CD4-positive, alpha-beta T cell (primary cell): ENCODE measurements at regions not wholly inside any gene's neighbourhood (a gene's known extent, or its start where the extent isn't known, plus 50 kb on each side); places are given as distances from the start of the nearest gene placed in this dataset.
"Not testable (repeated sequence)": the region's sequence is repeated elsewhere in the genome, so short reads cannot be mapped to it uniquely, and the experiment has no call there.

Experiments
- ATAC-seq: fragments of 200-7000 bp; cut with Tn5 transposase; one replicate; pipeline ENCODE4 v1.10.0; 2022; ENCODE audit warnings: mild to moderate bottlenecking; ENCODE audit not compliant: poor library complexity
- CTCF ChIA-PET: fragments of 350-600 bp; sonication (Branson Sonifier 250); formaldehyde crosslinking; loops from one replicate; lab custom pipeline; 2021; ENCODE audit warnings: antibody characterized with exemption, inconsistent platforms; lab: Charles Lee
- POLR2A ChIA-PET: fragments of 350-600 bp; sonication (Branson Sonifier 250); formaldehyde crosslinking; loops from one replicate; lab custom pipeline; 2021; ENCODE audit warnings: antibody characterized with exemption, inconsistent platforms; lab: Charles Lee
- DNase-seq, 14 experiments: peaks; one replicate each; pipeline ENCODE4 v3.0.0-alpha.2; 2013 to 2020; ENCODE audit warnings: mixed read lengths in 2 of 14
- H3K27ac ChIP-seq, 2 donors: one replicate each; pipeline versions ENCODE4 v1.5.1 to v1.7.0; 2013; ENCODE audit warnings: low read length in 2 of 2, low read depth in 1 of 2, mild to moderate bottlenecking in 1 of 2
- H3K27me3 ChIP-seq, 2 experiments: 1 replicate in 1 of 2; 2 replicates in 1 of 2; pipeline versions ENCODE4 v1.6.1 to v1.7.0; 2013; ENCODE audit warnings: low read length in 2 of 2, control low read depth in 1 of 2, mild to moderate bottlenecking in 1 of 2, moderate library complexity in 1 of 2; ENCODE audit not compliant: insufficient read depth in 2 of 2, control insufficient read depth in 1 of 2
- H3K36me3 ChIP-seq: one replicate; pipeline ENCODE4 v1.6.1; 2013; ENCODE audit warnings: low read length, control low read depth; ENCODE audit not compliant: insufficient read depth
- H3K4me1 ChIP-seq: one replicate; pipeline ENCODE4 v1.6.1; 2013; ENCODE audit warnings: low read length, control low read depth; ENCODE audit not compliant: insufficient read depth
- H3K4me3 ChIP-seq: one replicate; pipeline ENCODE4 v1.5.1; 2013; ENCODE audit warnings: mild to moderate bottlenecking, low read length, moderate library complexity
- H3K9me3 ChIP-seq, 2 experiments: 1 replicate in 1 of 2; 2 replicates in 1 of 2; pipeline versions ENCODE4 v1.6.1 to v1.7.0; 2013; ENCODE audit warnings: low read length in 2 of 2, mild to moderate bottlenecking in 2 of 2, control low read depth in 1 of 2, moderate library complexity in 1 of 2; ENCODE audit not compliant: control insufficient read depth in 1 of 2, insufficient read depth in 1 of 2
- H3K27ac Mint-ChIP-seq: one replicate; pipeline ENCODE4 v1.8.0; 2020; ENCODE audit warnings: mixed read lengths
- H3K27me3 Mint-ChIP-seq: one replicate; pipeline ENCODE4 v1.8.0; 2021; ENCODE audit warnings: mixed read lengths
- H3K36me3 Mint-ChIP-seq: one replicate; pipeline ENCODE4 v1.8.0; 2021; ENCODE audit warnings: low read depth, mixed read lengths
- H3K4me1 Mint-ChIP-seq: one replicate; pipeline ENCODE4 v1.8.0; 2021; ENCODE audit warnings: low read depth, mixed read lengths
- H3K4me3 Mint-ChIP-seq: one replicate; pipeline ENCODE4 v1.8.0; 2020; ENCODE audit warnings: mild to moderate bottlenecking, mixed read lengths
- H3K9me3 Mint-ChIP-seq: one replicate; pipeline ENCODE4 v1.8.0; 2020; ENCODE audit warnings: mixed read lengths
- CTCF ChIP-seq: fragments of 200-600 bp; IDR thresholded peaks from one replicate; pipeline ENCODE4 v1.8.0; 2022; ENCODE audit warnings: antibody characterized with exemption, mild to moderate bottlenecking
- intact Hi-C, 2 experiments: fragments of 100-400 bp; cut with DNase I in 1 of 2; cut with micrococcal nuclease in 1 of 2; formaldehyde crosslinking; loops; one replicate each; pipeline versions ENCODE4 v1.15.1 to v1.9.0; 2023 to 2025; cut with DNase I, micrococcal nuclease

GRCh38 chr12:114834621-114835020 is 150.6 kb upstream of the TBX3 start:
- TF ChIP-seq CTCF = no peak
- peaks cover 4 to 12% of the 10 kb centered on the region in 2 experiments for H3K9me3 ChIP-seq
- H3K4me3 ChIP-seq = no peak overlapping the region
- intact Hi-C loops = no loop called here
- Mint-ChIP-seq H3K27ac (no peak overlapping the region), H3K27me3 (no peaks in the 10 kb centered on the region), H3K36me3 (no peaks in the 10 kb centered on the region), H3K4me1 (no peaks in the 10 kb centered on the region), H3K9me3 (no peaks in the 10 kb centered on the region), H3K4me3 (no peak overlapping the region)
- no peaks in the 10 kb centered on the region for H3K27me3 ChIP-seq
- no peaks in the 10 kb centered on the region for H3K4me1 ChIP-seq
- ChIA-PET POLR2A (no interaction called here), CTCF (no interaction called here)
- no peak for ATAC-seq
- no peak overlapping the region for H3K27ac ChIP-seq
- no peaks in the 10 kb centered on the region for H3K36me3 ChIP-seq
- no peak for DNase-seq

DNA sequence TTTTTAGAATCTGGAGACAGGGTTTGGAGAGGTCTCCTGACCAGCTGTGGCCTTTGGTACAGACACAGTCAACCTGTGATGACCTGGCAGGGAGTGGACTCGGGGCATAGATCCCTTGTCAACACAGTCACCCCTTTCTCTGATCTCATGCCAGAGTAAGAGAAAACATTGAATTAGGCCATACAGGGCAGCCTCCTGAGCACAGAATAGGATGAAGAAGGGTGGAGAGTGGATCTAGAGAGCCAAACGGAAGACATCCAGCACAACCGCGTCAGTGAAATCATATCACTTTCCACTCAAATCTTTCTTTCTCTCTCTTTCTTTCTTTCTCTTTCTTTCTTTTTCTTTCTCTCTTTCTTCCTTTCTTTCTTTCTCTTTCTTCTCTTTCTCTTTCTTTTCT is 145.9 kb upstream of the TBX3 start:
- Mint-ChIP-seq H3K4me1 (no peaks in the 10 kb centered on the region), H3K27ac (no peak overlapping the region), H3K9me3 (no peaks in the 10 kb centered on the region), H3K27me3 (no peaks in the 10 kb centered on the region), H3K36me3 (no peaks in the 10 kb centered on the region), H3K4me3 (no peak overlapping the region)
- CTCF ChIA-PET = no interaction called here
- Histone ChIP-seq H3K4me3 (no peak overlapping the region), H3K27ac (no peak overlapping the region), H3K36me3 (no peaks in the 10 kb centered on the region), H3K27me3 (no peaks in the 10 kb centered on the region), H3K4me1 (no peaks in the 10 kb centered on the region), H3K9me3 (no peaks in the 10 kb centered on the region)
- no peak for TF ChIP-seq CTCF
- intact Hi-C loops = loop anchor here in 1 of 2 experiments (2.0 kb wide), 1 partner anchor 65 kb away; no protein-coding TSS in a partner anchor
- DNase-seq (no peak), ATAC-seq (no peak)
- POLR2A ChIA-PET = no interaction called here

GRCh38 chr12:114829244-114829643 is 145.3 kb upstream of the TBX3 start:
- H3K27ac ChIP-seq, POLR2A ChIA-PET, CTCF ChIA-PET, DNase-seq, H3K27me3 Mint-ChIP-seq, intact Hi-C loops, H3K36me3 Mint-ChIP-seq, H3K27ac Mint-ChIP-seq, H3K4me1 Mint-ChIP-seq, H3K9me3 Mint-ChIP-seq, H3K4me3 Mint-ChIP-seq, H3K9me3 ChIP-seq, H3K4me3 ChIP-seq, H3K27me3 ChIP-seq, H3K4me1 ChIP-seq, H3K36me3 ChIP-seq, ATAC-seq: not testable (repeated sequence)

DNA sequence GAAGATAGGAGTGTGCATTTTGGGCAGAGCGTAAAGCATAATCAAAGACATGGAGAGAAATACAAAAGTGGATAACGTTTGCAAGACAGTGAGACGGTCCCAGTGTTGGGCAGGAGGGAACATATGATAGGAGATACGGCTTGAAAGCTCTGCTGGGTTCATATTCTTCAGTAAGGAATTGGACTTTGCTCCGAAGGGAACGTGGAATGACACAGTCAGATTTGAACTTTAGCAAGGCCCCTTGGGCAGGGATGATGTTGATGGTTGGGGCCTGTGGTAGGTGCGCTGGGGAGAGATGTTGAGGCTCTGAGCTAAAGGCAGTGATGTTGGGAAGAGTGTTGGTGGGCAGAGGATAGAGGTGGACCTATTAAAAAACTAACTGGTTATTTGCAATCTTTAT is 143.5 kb upstream of the TBX3 start:
- ChIA-PET POLR2A (no interaction called here), CTCF (no interaction called here)
- no peak overlapping the region for H3K27ac ChIP-seq
- ATAC-seq = no peak
- TF ChIP-seq CTCF = no peak
- Mint-ChIP-seq H3K36me3 (no peaks in the 10 kb centered on the region), H3K4me3 (no peak overlapping the region), H3K27me3 (no peaks in the 10 kb centered on the region), H3K27ac (no peak overlapping the region), H3K4me1 (no peaks in the 10 kb centered on the region), H3K9me3 (peaks cover 2% of the 10 kb centered on the region)
- no peaks in the 10 kb centered on the region for H3K27me3 ChIP-seq
- peaks cover 0 to 3% of the 10 kb centered on the region in 2 experiments for H3K9me3 ChIP-seq
- no peaks in the 10 kb centered on the region for H3K4me1 ChIP-seq
- intact Hi-C loops = no loop called here
- no peak for DNase-seq
- no peaks in the 10 kb centered on the region for H3K36me3 ChIP-seq
- no peak overlapping the region for H3K4me3 ChIP-seq
